Osteoblast (primary cell): ENCODE measurements at regions not wholly inside any gene's neighbourhood (a gene's known extent, or its start where the extent isn't known, plus 50 kb on each side); places are given as distances from the start of the nearest gene placed in this dataset.

ENCODE experiments used
- DNase-seq: peaks from one replicate; pipeline ENCODE4 v3.0.0; 2011; ENCODE audit warnings: low spot score, mixed read lengths; ENCODE audit not compliant: insufficient read length; ENCODE audit errors: missing footprints
- H2AFZ ChIP-seq: 2 replicates; pipeline ENCODE4 v1.6.0; 2011; ENCODE audit warnings: mild to moderate bottlenecking, low read length
- H3K27ac ChIP-seq: 2 replicates; pipeline ENCODE4 v1.5.1; 2011; ENCODE audit warnings: mild to moderate bottlenecking, low read depth, low read length, moderate library complexity
- H3K27me3 ChIP-seq: 2 replicates; pipeline ENCODE4 v1.6.0; 2012; ENCODE audit warnings: mild to moderate bottlenecking, control low read depth, inconsistent platforms, low read length, moderate library complexity; ENCODE audit not compliant: insufficient read depth
- H3K36me3 ChIP-seq: 2 replicates; pipeline ENCODE4 v1.5.1; 2011; ENCODE audit warnings: mild to moderate bottlenecking, low read length, control low read depth, moderate library complexity; ENCODE audit not compliant: insufficient read depth
- H3K4me1 ChIP-seq: 2 replicates; pipeline ENCODE4 v1.5.1; 2011; ENCODE audit warnings: mild to moderate bottlenecking, low read length, control low read depth, moderate library complexity; ENCODE audit not compliant: insufficient read depth
- H3K4me2 ChIP-seq: 2 replicates; pipeline ENCODE4 v1.6.0; 2011; ENCODE audit warnings: mild to moderate bottlenecking, low read length; ENCODE audit not compliant: insufficient read depth
- H3K4me3 ChIP-seq: fragments of 200-600 bp; sonication (generic); 3 replicates; pipeline ENCODE4 v1.5.1; 2012; ENCODE audit warnings: mild to moderate bottlenecking, low read length, inconsistent platforms; ENCODE audit not compliant: insufficient read depth
- H3K79me2 ChIP-seq: 2 replicates; pipeline ENCODE4 v1.6.0; 2012; ENCODE audit warnings: mild to moderate bottlenecking, low read length, control low read depth, inconsistent platforms; ENCODE audit not compliant: insufficient read depth
- H3K9me3 ChIP-seq: 2 replicates; pipeline ENCODE4 v1.5.1; 2011; ENCODE audit warnings: low read depth, low read length, control low read depth
- H4K20me1 ChIP-seq: 2 replicates; pipeline ENCODE4 v1.6.0; 2012; ENCODE audit warnings: mild to moderate bottlenecking, low read length, control low read depth; ENCODE audit not compliant: insufficient read depth
- TF ChIP-seq, protein P1 (sequence below): IDR thresholded peaks from 2 replicates; pipeline ENCODE4 v1.5.1; 2011; ENCODE audit warnings: mild to moderate bottlenecking, low read depth, low read length, moderate library complexity; ENCODE audit errors: extremely low read depth

DNA sequence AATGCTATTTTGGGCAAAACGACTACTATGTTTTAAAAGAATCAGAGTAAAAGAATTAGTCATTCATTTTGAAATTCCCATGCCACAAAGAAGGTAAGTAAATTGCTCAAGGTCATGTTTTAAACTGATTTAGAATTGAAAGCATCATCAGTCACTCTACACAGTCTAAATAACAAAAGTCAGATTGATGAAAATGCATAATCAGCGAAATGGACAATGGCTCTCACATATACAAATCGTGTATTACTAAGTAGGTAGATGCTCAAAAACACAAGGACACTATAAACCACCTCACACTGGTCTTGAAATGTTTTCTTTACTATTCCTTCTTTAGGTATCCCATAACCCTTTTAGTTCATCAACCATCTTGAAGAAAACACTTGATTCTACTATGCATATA lies 135.4 kb downstream of the OPN5 start:
- TF ChIP-seq, protein P1, sequence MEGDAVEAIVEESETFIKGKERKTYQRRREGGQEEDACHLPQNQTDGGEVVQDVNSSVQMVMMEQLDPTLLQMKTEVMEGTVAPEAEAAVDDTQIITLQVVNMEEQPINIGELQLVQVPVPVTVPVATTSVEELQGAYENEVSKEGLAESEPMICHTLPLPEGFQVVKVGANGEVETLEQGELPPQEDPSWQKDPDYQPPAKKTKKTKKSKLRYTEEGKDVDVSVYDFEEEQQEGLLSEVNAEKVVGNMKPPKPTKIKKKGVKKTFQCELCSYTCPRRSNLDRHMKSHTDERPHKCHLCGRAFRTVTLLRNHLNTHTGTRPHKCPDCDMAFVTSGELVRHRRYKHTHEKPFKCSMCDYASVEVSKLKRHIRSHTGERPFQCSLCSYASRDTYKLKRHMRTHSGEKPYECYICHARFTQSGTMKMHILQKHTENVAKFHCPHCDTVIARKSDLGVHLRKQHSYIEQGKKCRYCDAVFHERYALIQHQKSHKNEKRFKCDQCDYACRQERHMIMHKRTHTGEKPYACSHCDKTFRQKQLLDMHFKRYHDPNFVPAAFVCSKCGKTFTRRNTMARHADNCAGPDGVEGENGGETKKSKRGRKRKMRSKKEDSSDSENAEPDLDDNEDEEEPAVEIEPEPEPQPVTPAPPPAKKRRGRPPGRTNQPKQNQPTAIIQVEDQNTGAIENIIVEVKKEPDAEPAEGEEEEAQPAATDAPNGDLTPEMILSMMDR: no peak
- H3K36me3 ChIP-seq: no peaks in the 10 kb centered on the region
- no peaks in the 10 kb centered on the region for H4K20me1 ChIP-seq
- no peak overlapping the region for H3K4me3 ChIP-seq
- no peak for DNase-seq
- H3K27me3 ChIP-seq: no peaks in the 10 kb centered on the region
- no peaks in the 10 kb centered on the region for H3K4me1 ChIP-seq
- H3K9me3 ChIP-seq: no peaks in the 10 kb centered on the region
- no peak overlapping the region for H3K27ac ChIP-seq
- no peak overlapping the region for H2AFZ ChIP-seq
- H3K4me2 ChIP-seq: no peak overlapping the region
- H3K79me2 ChIP-seq: no peaks in the 10 kb centered on the region

DNA sequence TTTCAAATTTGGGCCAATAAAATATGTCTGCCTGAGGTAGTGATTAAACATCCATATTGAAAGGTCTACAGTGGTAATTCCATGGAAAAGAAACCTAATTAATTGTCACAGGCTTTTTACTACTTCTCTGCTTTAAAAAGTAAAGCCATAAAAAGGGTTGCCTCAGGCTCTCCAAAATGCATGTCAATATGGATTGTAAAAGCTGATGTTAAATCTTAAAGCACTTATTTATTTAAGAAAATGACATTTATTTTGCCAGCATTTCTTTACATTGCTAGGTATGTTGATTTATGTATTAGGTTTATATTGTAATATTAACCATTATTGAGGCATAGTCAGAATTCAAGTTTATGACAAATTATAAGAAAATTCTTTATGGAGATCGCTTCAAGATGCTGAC lies 133.2 kb downstream of the OPN5 start:
- Histone ChIP-seq H3K4me2 (no peak overlapping the region), H4K20me1 (no peaks in the 10 kb centered on the region), H3K27ac (no peak overlapping the region), H3K36me3 (no peaks in the 10 kb centered on the region), H3K4me3 (no peak overlapping the region), H3K79me2 (no peaks in the 10 kb centered on the region), H3K27me3 (no peaks in the 10 kb centered on the region), H3K9me3 (no peaks in the 10 kb centered on the region), H3K4me1 (no peaks in the 10 kb centered on the region), H2AFZ (no peak overlapping the region)
- no peak for DNase-seq
- TF ChIP-seq, protein P1: no peak

- H3K4me2 ChIP-seq: no peak overlapping the region
- no peaks in the 10 kb centered on the region for H3K36me3 ChIP-seq
- TF ChIP-seq, protein P1: no peak
- no peaks in the 10 kb centered on the region for H3K9me3 ChIP-seq
- no peaks in the 10 kb centered on the region for H4K20me1 ChIP-seq
- no peaks in the 10 kb centered on the region for H3K27me3 ChIP-seq
- no peak overlapping the region for H2AFZ ChIP-seq
- no peak for DNase-seq
- no peaks in the 10 kb centered on the region for H3K4me1 ChIP-seq
- no peak overlapping the region for H3K4me3 ChIP-seq
- no peak overlapping the region for H3K27ac ChIP-seq
- H3K79me2 ChIP-seq: no peaks in the 10 kb centered on the region
These were observed 126.4 kb downstream of the OPN5 start for GRCh38 chr6:47908271-47908670.

GRCh38 chr6:47905717-47906116 lies 123.9 kb downstream of the OPN5 start:
- TF ChIP-seq, protein P1: no peak
- DNase-seq: peak; percentile 0
- Histone ChIP-seq H3K79me2 (no peaks in the 10 kb centered on the region), H4K20me1 (no peaks in the 10 kb centered on the region), H3K36me3 (no peaks in the 10 kb centered on the region), H3K4me2 (no peak overlapping the region), H3K27me3 (no peaks in the 10 kb centered on the region), H3K9me3 (no peaks in the 10 kb centered on the region), H3K4me3 (no peak overlapping the region), H3K27ac (no peak overlapping the region), H3K4me1 (no peaks in the 10 kb centered on the region), H2AFZ (no peak overlapping the region)
